GM12878 (cell line): ENCODE measurements at regions not wholly inside any gene's neighbourhood (a gene's known extent, or its start where the extent isn't known, plus 50 kb on each side); places are given as distances from the start of the nearest gene placed in this dataset.

Source experiments
- ATAC-seq: fragments of 200-7000 bp; cut with Tn5 transposase; 3 replicates; pipeline ENCODE4 v1.9.1; 2020; ENCODE audit warnings: mild to moderate bottlenecking, moderate library complexity
- BruUV-seq: library from RNA; stranded (reverse); fragments of 400-500 nt; replicated peaks from 2 replicates; lab custom pipeline; 2021; lab: Mats Ljungman, UMichigan
- CTCF ChIA-PET: fragments of 300-600 bp; sonication (Branson Sonifier 250); formaldehyde crosslinking; extraction: SDS; loops from one replicate; lab custom pipeline; 2021; ENCODE audit warnings: inconsistent platforms; lab: Yijun Ruan, JAX
- POLR2A ChIA-PET: fragments of 350-600 bp; formaldehyde crosslinking; extraction: SDS; loops from one replicate; lab custom pipeline; 2021; ENCODE audit warnings: inconsistent platforms; lab: Charles Lee
- RAD21 ChIA-PET: fragments of 300-600 bp; sonication (Branson Sonifier 250); formaldehyde crosslinking; loops from one replicate; lab custom pipeline; 2023; ENCODE audit warnings: antibody characterized with exemption; ENCODE audit not compliant: unreplicated experiment; lab: Charles Lee
- SMC1A ChIA-PET: fragments of 300-600 bp; sonication (Branson Sonifier 250); formaldehyde crosslinking; loops from one replicate; lab custom pipeline; 2023; ENCODE audit not compliant: unreplicated experiment, uncharacterized antibody; lab: Charles Lee
- DNase-seq: peaks from one replicate; pipeline ENCODE4 v3.0.0-alpha.2; 2011; ENCODE audit warnings: low read depth, low spot score
- FAIRE-seq: peaks from 3 replicates; lab custom pipeline; 2011; peaks lifted over from hg19 to GRCh38; lab: Jason Lieb, UNC
- H2AFZ ChIP-seq: 2 replicates; pipeline ENCODE4 v1.6.0; 2011; ENCODE audit warnings: low read depth, low read length, control low read depth; ENCODE audit not compliant: control insufficient read depth
- H3K27ac ChIP-seq: 2 replicates; pipeline ENCODE4 v1.5.1; 2011; ENCODE audit warnings: control low read depth; ENCODE audit not compliant: control insufficient read depth, insufficient read depth
- H3K27me3 ChIP-seq, 2 experiments: replicated peaks in 1 of 2; 2 replicates each; pipeline versions ENCODE4 v1.6.0 to v1.6.1; 2011; ENCODE audit warnings: low read length in 1 of 2; ENCODE audit not compliant: control insufficient read depth in 2 of 2, insufficient read depth in 2 of 2
- H3K36me3 ChIP-seq, 2 experiments: 2 replicates each; pipeline ENCODE4 v1.5.1; 2011; ENCODE audit warnings: low read length in 1 of 2; ENCODE audit not compliant: control insufficient read depth in 2 of 2, insufficient read depth in 2 of 2
- H3K4me1 ChIP-seq: 2 replicates; pipeline ENCODE4 v1.6.1; 2011; ENCODE audit warnings: mild to moderate bottlenecking, low read length, moderate library complexity, mixed read lengths; ENCODE audit not compliant: control insufficient read depth, insufficient read depth
- H3K4me2 ChIP-seq: 2 replicates; pipeline ENCODE4 v1.6.0; 2011; ENCODE audit warnings: control low read depth; ENCODE audit not compliant: control insufficient read depth, insufficient read depth
- H3K4me3 ChIP-seq: fragments of 200-600 bp; sonication (generic); 2 replicates; pipeline ENCODE4 v1.5.1; 2016
- H3K79me2 ChIP-seq: 2 replicates; pipeline ENCODE4 v1.6.0; 2011; ENCODE audit warnings: low read length; ENCODE audit not compliant: control insufficient read depth, insufficient read depth
- H3K9ac ChIP-seq: 2 replicates; pipeline ENCODE4 v1.8.0; 2011; ENCODE audit warnings: low read length, control low read depth, mixed read lengths; ENCODE audit not compliant: control insufficient read depth, insufficient read depth
- H3K9me3 ChIP-seq: replicated peaks from 3 replicates; pipeline ENCODE4 v1.5.1; 2011; ENCODE audit warnings: mild to moderate bottlenecking, low read length; ENCODE audit not compliant: control insufficient read depth, insufficient read depth
- H4K20me1 ChIP-seq: 2 replicates; pipeline ENCODE4 v1.6.0; 2011; ENCODE audit not compliant: control insufficient read depth, insufficient read depth
- CBX3 ChIP-seq: fragments of 200-600 bp; sonication (generic); IDR thresholded peaks from 2 replicates; pipeline ENCODE4 v1.6.1; 2016; ENCODE audit warnings: low read depth, borderline replicate concordance
- EGR1 ChIP-seq, 2 experiments: IDR thresholded peaks; 1 replicate in 1 of 2; 2 replicates in 1 of 2; pipeline ENCODE4 v1.6.1; 2011 to 2012; ENCODE audit warnings: low read depth in 2 of 2, low read length in 2 of 2, borderline replicate concordance in 1 of 2, mild to moderate bottlenecking in 1 of 2, moderate library complexity in 1 of 2
- MXI1 ChIP-seq: fragments of 150-350 bp; IDR thresholded peaks from 2 replicates; pipeline ENCODE4 v1.6.1; 2011; ENCODE audit warnings: low read depth, mild to moderate bottlenecking, inconsistent platforms, low read length, improper control_type of control experiment
- RB1 ChIP-seq: fragments of 450-650 bp; formaldehyde crosslinking; IDR thresholded peaks from 2 replicates; pipeline ENCODE4 v1.6.1; 2017; ENCODE audit warnings: mild to moderate bottlenecking, borderline replicate concordance
- WGBS: methylation state at CpG from one replicate; pipeline ENCODE4 v1.1.6; 2016; ENCODE audit warnings: low lambda C conversion rate; ENCODE audit not compliant: insufficient replicate concordance, insufficient coverage; ENCODE audit errors: missing lambda C conversion rate; 5-methylcytosine and 5-hydroxymethylcytosine counted together
- in situ Hi-C: fragments of 300-500 bp; cut with MboI; formaldehyde crosslinking; loops from 9 replicates; pipeline ENCODE4 v1.14.3; 2018; ENCODE audit warnings: mixed read lengths
- intact Hi-C: fragments of 100-400 bp; cut with micrococcal nuclease; formaldehyde crosslinking; loops from one replicate; pipeline ENCODE4 v1.14.2; 2022; ENCODE audit not compliant: unreplicated experiment

DNA sequence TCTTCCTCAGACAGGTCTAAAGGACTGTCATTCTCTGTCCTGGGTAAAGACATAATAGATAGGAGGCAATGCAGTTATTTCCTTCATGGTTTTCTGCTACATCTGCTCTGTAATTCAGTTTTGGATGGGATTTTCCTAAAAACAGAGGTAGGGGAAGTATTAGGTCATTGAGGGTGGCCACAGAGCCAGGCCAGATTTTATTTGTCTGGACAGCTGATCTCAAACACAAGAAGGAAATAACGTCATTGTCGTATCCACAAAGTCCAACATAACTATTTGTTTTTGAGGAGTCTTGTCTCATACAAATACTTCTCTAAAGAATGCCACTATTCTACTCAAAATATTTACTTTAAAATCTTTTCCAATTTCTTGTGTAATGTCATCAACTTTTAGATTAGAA lies 154.8 kb upstream of the MAP2 start:
- Histone ChIP-seq H3K27ac (no peak overlapping the region), H3K9me3 (no peaks in the 10 kb centered on the region), H3K4me3 (no peak overlapping the region), H3K79me2 (no peaks in the 10 kb centered on the region), H4K20me1 (no peaks in the 10 kb centered on the region), H3K9ac (no peak overlapping the region), H3K4me2 (no peak overlapping the region), H3K4me1 (no peaks in the 10 kb centered on the region), H2AFZ (no peak overlapping the region), H3K27me3 (no peaks in the 10 kb centered on the region), H3K36me3 (no peaks in the 10 kb centered on the region)
- ChIA-PET POLR2A (no interaction called here), RAD21 (no interaction called here), CTCF (no interaction called here), SMC1A (no interaction called here)
- FAIRE-seq (no peak), DNase-seq (no peak), ATAC-seq (no peak)
- no peak for TF ChIP-seq EGR1 (IDR thresholded peaks at IDR 0.05; ENCODE audit: borderline replicate concordance in 1 of 2, low read depth in 2 of 2, low read length in 2 of 2)
- TF ChIP-seq CBX3: no peak
- 46% methylated on average over 2 of the region's 2 CpGs for WGBS
- in situ Hi-C loops (no loop called here), intact Hi-C loops (no loop called here)
- BruUV-seq: no TSS peak

DNA sequence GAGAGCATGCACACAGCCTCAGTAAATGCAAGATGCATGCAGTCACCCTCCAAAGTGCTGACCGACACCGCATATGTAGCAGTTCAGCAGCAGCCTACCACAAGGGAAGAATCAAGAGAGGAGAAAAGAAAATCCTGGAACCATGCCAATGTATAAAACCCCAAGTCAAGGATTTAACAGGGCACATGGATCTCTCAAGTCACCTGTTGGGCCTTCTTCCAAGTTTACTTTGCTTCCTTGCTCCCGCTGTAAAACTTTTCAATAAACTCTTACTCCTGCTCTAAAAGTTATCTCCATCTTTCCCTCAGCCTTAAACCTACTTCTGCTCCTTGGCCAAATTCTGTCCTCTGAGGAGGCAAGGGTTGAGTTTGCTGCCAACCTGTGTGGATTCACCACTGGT lies 147.8 kb upstream of the MAP2 start:
- FAIRE-seq (no peak), DNase-seq (no peak), ATAC-seq (no peak)
- Histone ChIP-seq H2AFZ (no peak overlapping the region), H3K4me3 (no peak overlapping the region), H3K9me3 (no peaks in the 10 kb centered on the region), H3K4me2 (no peak overlapping the region), H3K4me1 (no peaks in the 10 kb centered on the region), H3K27me3 (no peaks in the 10 kb centered on the region), H3K36me3 (no peaks in the 10 kb centered on the region), H3K9ac (no peak overlapping the region), H3K27ac (no peak overlapping the region), H3K79me2 (no peaks in the 10 kb centered on the region), H4K20me1 (no peaks in the 10 kb centered on the region)
- ChIA-PET RAD21 (no interaction called here), SMC1A (no interaction called here), POLR2A (no interaction called here), CTCF (no interaction called here)
- intact Hi-C loops: no loop called here
- TF ChIP-seq RB1: no peak
- no peak for TF ChIP-seq MXI1
- in situ Hi-C loops: no loop called here
- WGBS: 57% methylated on average over 3 of the region's 3 CpGs
- BruUV-seq: no TSS peak
